Natural killer cell (primary cell): ENCODE measurements at regions not wholly inside any gene's neighbourhood (a gene's known extent, or its start where the extent isn't known, plus 50 kb on each side); places are given as distances from the start of the nearest gene placed in this dataset.

Experiments used
- ATAC-seq, 3 donors: fragments of 150-1000 bp in 2 of 3; fragments of 200-7000 bp in 1 of 3; cut with Tn5 transposase; 1 replicate in 1 of 3; 2 replicates in 2 of 3; pipeline ENCODE4 v1.10.0; 2021; ENCODE audit warnings: mild to moderate bottlenecking in 2 of 3, moderate library complexity in 2 of 3
- DNase-seq, 2 donors: peaks; one replicate each; pipeline versions ENCODE4 v3.0.0 to v3.0.0-alpha.2; 2013 to 2021; ENCODE audit warnings: mixed read lengths in 1 of 2
- H3K27ac ChIP-seq: one replicate; pipeline ENCODE4 v1.5.1; 2013; ENCODE audit warnings: mild to moderate bottlenecking, low read length
- H3K27me3 ChIP-seq: one replicate; pipeline ENCODE4 v1.6.1; 2013; ENCODE audit warnings: low read length; ENCODE audit not compliant: control insufficient read depth, insufficient read depth
- H3K36me3 ChIP-seq: one replicate; pipeline ENCODE4 v1.6.1; 2013; ENCODE audit warnings: low read length; ENCODE audit not compliant: control insufficient read depth, insufficient read depth
- H3K4me1 ChIP-seq: one replicate; pipeline ENCODE4 v1.6.1; 2013; ENCODE audit warnings: low read length; ENCODE audit not compliant: control insufficient read depth, insufficient read depth
- H3K4me3 ChIP-seq: one replicate; pipeline ENCODE4 v1.5.1; 2013; ENCODE audit warnings: low read length
- H3K9me3 ChIP-seq: one replicate; pipeline ENCODE4 v1.6.1; 2013; ENCODE audit warnings: low read length; ENCODE audit not compliant: control insufficient read depth, insufficient read depth
- H3K27ac Mint-ChIP-seq, 2 donors: one replicate each; pipeline ENCODE4 v1.8.0; 2022; ENCODE audit warnings: mild to moderate bottlenecking in 2 of 2, mixed read lengths in 2 of 2, moderate library complexity in 1 of 2
- H3K27me3 Mint-ChIP-seq, 2 donors: one replicate each; pipeline ENCODE4 v1.8.0; 2022; ENCODE audit warnings: low read depth in 2 of 2, mixed read lengths in 2 of 2
- H3K36me3 Mint-ChIP-seq: one replicate; pipeline ENCODE4 v1.8.0; 2022; ENCODE audit warnings: mixed read lengths
- H3K4me1 Mint-ChIP-seq, 2 donors: one replicate each; pipeline ENCODE4 v1.8.0; 2022; ENCODE audit warnings: mixed read lengths in 2 of 2
- H3K4me3 Mint-ChIP-seq: one replicate; pipeline ENCODE4 v1.8.0; 2022; ENCODE audit warnings: mild to moderate bottlenecking, moderate library complexity, mixed read lengths
- H3K9me3 Mint-ChIP-seq, 2 donors: one replicate each; pipeline ENCODE4 v1.8.0; 2022; ENCODE audit warnings: mixed read lengths in 2 of 2
- CTCF ChIP-seq: fragments of 200-600 bp; IDR thresholded peaks from one replicate; pipeline ENCODE4 v1.8.0; 2022; ENCODE audit warnings: antibody characterized with exemption
- WGBS: methylation state at CpG from one replicate; pipeline ENCODE4 v1.1.7; 2013; ENCODE audit warnings: missing lambda C conversion rate; ENCODE audit not compliant: insufficient coverage; 5-methylcytosine and 5-hydroxymethylcytosine counted together
- intact Hi-C: fragments of 100-400 bp; cut with micrococcal nuclease; formaldehyde crosslinking; loops from one replicate; pipeline ENCODE4 v1.14.2; 2022

GRCh38 chr4:180363815-180364214, 1879.4 kb upstream of the TENM3 start:
- DNase-seq, result no peak
- Histone ChIP-seq H3K4me3 (no peak overlapping the region), H3K27ac (no peak overlapping the region), H3K9me3 (no peaks in the 10 kb centered on the region), H3K4me1 (no peaks in the 10 kb centered on the region), H3K27me3 (no peaks in the 10 kb centered on the region), H3K36me3 (no peaks in the 10 kb centered on the region)
- Mint-ChIP-seq H3K27ac (no peak overlapping the region), H3K27me3 (no peaks in the 10 kb centered on the region), H3K9me3 (peaks cover 15 to 18% of the 10 kb centered on the region in 2 donors), H3K4me1 (no peaks in the 10 kb centered on the region), H3K4me3 (no peak overlapping the region), H3K36me3 (peaks cover 13% of the 10 kb centered on the region)
- WGBS, result 5% methylated on average over 5 of the region's 5 CpGs
- intact Hi-C loops, result no loop called here
- no peak for ATAC-seq
- no peak for TF ChIP-seq CTCF

- H3K36me3 Mint-ChIP-seq, result no peaks in the 10 kb centered on the region
- ATAC-seq (no peak), DNase-seq (no peak)
- H3K27ac Mint-ChIP-seq, result no peak overlapping the region
- no peak overlapping the region for H3K4me3 ChIP-seq
- no peaks in the 10 kb centered on the region for H3K4me1 ChIP-seq
- peaks cover 8% of the 10 kb centered on the region in 2 donors for H3K9me3 Mint-ChIP-seq
- no peaks in the 10 kb centered on the region for H3K27me3 ChIP-seq
- no peaks in the 10 kb centered on the region for H3K9me3 ChIP-seq
- H3K4me1 Mint-ChIP-seq, result no peaks in the 10 kb centered on the region
- no peak for TF ChIP-seq CTCF
- H3K36me3 ChIP-seq, result no peaks in the 10 kb centered on the region
- H3K27me3 Mint-ChIP-seq, result no peaks in the 10 kb centered on the region
- intact Hi-C loops, result no loop called here
- no peak overlapping the region for H3K27ac ChIP-seq
- H3K4me3 Mint-ChIP-seq, result no peak overlapping the region
Measured at GRCh38 chr4:180372691-180373090, 1870.5 kb upstream of the TENM3 start.

- ATAC-seq, result no peak
- Histone ChIP-seq H3K27me3 (no peaks in the 10 kb centered on the region), H3K4me1 (no peaks in the 10 kb centered on the region), H3K36me3 (no peaks in the 10 kb centered on the region), H3K9me3 (no peaks in the 10 kb centered on the region), H3K4me3 (no peak overlapping the region), H3K27ac (no peak overlapping the region)
- no peak for TF ChIP-seq CTCF
- intact Hi-C loops, result no loop called here
- Mint-ChIP-seq H3K4me3 (no peak overlapping the region), H3K27me3 (no peaks in the 10 kb centered on the region), H3K36me3 (peaks cover 6% of the 10 kb centered on the region), H3K27ac (no peak overlapping the region), H3K9me3 (peaks cover 7 to 10% of the 10 kb centered on the region in 2 donors), H3K4me1 (no peaks in the 10 kb centered on the region)
- DNase-seq, result no peak
- 100% methylated on average over 1 of the region's 1 CpG for WGBS
Measured at GRCh38 chr4:180377741-180378140, 1865.5 kb upstream of the TENM3 start.

GRCh38 chr4:180380733-180381132, 1862.5 kb upstream of the TENM3 start:
- DNase-seq (no peak), ATAC-seq (no peak)
- H3K27ac Mint-ChIP-seq, result no peak overlapping the region
- no peak overlapping the region for H3K4me3 Mint-ChIP-seq
- Histone ChIP-seq H3K4me1 (no peaks in the 10 kb centered on the region), H3K4me3 (no peak overlapping the region), H3K27me3 (no peaks in the 10 kb centered on the region), H3K36me3 (no peaks in the 10 kb centered on the region), H3K27ac (no peak overlapping the region), H3K9me3 (no peaks in the 10 kb centered on the region)
- intact Hi-C loops, result no loop called here
- TF ChIP-seq CTCF, result no peak
- peaks cover 6% of the 10 kb centered on the region for H3K36me3 Mint-ChIP-seq
- H3K9me3 Mint-ChIP-seq, result peaks cover 10 to 18% of the 10 kb centered on the region in 2 donors
- 73% methylated on average over 5 of the region's 5 CpGs for WGBS
- H3K4me1 Mint-ChIP-seq, result no peaks in the 10 kb centered on the region
- no peaks in the 10 kb centered on the region for H3K27me3 Mint-ChIP-seq
